ENCODE measurements at regions not wholly inside any gene's neighbourhood (a gene's known extent, or its start where the extent isn't known, plus 50 kb on each side); places are given as distances from the start of the nearest gene placed in this dataset.

DNA sequence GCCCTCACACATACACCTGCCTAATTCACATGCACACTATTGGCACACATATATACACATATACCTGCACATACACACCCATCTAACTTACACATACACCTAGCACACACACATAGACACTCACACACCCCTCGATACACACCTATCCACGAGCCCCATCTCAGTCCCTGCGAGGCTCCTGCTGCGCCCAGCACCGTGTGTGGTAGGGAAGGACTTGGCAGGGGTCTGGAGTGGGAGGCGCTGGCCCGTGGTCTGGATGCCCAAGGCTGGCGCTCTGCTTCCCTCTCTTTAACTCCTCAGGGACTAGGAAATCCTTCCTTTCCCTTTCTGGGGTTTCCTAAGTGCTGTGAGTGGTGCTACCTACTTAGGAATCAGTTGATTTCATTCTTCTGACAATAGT lies 202.7 kb downstream of the UQCRFS1 start:
- TF ChIP-seq, protein P1, sequence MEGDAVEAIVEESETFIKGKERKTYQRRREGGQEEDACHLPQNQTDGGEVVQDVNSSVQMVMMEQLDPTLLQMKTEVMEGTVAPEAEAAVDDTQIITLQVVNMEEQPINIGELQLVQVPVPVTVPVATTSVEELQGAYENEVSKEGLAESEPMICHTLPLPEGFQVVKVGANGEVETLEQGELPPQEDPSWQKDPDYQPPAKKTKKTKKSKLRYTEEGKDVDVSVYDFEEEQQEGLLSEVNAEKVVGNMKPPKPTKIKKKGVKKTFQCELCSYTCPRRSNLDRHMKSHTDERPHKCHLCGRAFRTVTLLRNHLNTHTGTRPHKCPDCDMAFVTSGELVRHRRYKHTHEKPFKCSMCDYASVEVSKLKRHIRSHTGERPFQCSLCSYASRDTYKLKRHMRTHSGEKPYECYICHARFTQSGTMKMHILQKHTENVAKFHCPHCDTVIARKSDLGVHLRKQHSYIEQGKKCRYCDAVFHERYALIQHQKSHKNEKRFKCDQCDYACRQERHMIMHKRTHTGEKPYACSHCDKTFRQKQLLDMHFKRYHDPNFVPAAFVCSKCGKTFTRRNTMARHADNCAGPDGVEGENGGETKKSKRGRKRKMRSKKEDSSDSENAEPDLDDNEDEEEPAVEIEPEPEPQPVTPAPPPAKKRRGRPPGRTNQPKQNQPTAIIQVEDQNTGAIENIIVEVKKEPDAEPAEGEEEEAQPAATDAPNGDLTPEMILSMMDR (IDR thresholded peaks at IDR 0.05; ENCODE audit: insufficient read depth, low read length): no peak
- TF ChIP-seq GABPA (IDR thresholded peaks at IDR 0.05; ENCODE audit: low read depth): no peak
- TF ChIP-seq, protein P2, sequence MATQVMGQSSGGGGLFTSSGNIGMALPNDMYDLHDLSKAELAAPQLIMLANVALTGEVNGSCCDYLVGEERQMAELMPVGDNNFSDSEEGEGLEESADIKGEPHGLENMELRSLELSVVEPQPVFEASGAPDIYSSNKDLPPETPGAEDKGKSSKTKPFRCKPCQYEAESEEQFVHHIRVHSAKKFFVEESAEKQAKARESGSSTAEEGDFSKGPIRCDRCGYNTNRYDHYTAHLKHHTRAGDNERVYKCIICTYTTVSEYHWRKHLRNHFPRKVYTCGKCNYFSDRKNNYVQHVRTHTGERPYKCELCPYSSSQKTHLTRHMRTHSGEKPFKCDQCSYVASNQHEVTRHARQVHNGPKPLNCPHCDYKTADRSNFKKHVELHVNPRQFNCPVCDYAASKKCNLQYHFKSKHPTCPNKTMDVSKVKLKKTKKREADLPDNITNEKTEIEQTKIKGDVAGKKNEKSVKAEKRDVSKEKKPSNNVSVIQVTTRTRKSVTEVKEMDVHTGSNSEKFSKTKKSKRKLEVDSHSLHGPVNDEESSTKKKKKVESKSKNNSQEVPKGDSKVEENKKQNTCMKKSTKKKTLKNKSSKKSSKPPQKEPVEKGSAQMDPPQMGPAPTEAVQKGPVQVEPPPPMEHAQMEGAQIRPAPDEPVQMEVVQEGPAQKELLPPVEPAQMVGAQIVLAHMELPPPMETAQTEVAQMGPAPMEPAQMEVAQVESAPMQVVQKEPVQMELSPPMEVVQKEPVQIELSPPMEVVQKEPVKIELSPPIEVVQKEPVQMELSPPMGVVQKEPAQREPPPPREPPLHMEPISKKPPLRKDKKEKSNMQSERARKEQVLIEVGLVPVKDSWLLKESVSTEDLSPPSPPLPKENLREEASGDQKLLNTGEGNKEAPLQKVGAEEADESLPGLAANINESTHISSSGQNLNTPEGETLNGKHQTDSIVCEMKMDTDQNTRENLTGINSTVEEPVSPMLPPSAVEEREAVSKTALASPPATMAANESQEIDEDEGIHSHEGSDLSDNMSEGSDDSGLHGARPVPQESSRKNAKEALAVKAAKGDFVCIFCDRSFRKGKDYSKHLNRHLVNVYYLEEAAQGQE (IDR thresholded peaks at IDR 0.05; ENCODE audit: insufficient replicate concordance, low read depth): no peak
